22Rv1 (cell line): ENCODE measurements at regions not wholly inside any gene's neighbourhood (a gene's known extent, or its start where the extent isn't known, plus 50 kb on each side); places are given as distances from the start of the nearest gene placed in this dataset.

Experiments used
- ZFX ChIP-seq: fragments of 450-650 bp; IDR thresholded peaks from 2 replicates; pipeline ENCODE4 v1.6.1; 2017; ENCODE audit warnings: antibody characterized with exemption, borderline replicate concordance
- TF ChIP-seq, protein P1 (sequence below): fragments of 450-650 bp; IDR thresholded peaks from 2 replicates; pipeline ENCODE4 v1.5.1; 2017; ENCODE audit warnings: mild to moderate bottlenecking

DNA sequence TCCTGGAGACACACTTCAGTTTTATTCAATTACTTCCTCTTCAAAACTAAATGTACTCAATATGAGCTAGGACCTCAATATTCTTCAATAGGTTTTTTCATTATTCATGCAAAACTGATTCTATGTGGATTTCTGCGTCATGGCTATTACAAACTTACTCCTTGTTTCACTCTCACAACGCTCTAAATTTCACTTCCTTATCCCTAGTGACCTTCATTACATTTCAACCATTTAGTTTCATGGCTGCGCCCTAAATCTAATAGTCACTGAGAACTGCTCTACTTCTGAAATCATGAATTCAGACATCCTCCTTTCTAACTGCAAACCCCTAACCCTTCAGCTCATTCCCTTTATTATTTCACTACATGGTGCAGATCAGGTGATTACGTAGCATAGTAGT, 93.9 kb downstream of the SLC25A46 start:
- TF ChIP-seq, protein P1, sequence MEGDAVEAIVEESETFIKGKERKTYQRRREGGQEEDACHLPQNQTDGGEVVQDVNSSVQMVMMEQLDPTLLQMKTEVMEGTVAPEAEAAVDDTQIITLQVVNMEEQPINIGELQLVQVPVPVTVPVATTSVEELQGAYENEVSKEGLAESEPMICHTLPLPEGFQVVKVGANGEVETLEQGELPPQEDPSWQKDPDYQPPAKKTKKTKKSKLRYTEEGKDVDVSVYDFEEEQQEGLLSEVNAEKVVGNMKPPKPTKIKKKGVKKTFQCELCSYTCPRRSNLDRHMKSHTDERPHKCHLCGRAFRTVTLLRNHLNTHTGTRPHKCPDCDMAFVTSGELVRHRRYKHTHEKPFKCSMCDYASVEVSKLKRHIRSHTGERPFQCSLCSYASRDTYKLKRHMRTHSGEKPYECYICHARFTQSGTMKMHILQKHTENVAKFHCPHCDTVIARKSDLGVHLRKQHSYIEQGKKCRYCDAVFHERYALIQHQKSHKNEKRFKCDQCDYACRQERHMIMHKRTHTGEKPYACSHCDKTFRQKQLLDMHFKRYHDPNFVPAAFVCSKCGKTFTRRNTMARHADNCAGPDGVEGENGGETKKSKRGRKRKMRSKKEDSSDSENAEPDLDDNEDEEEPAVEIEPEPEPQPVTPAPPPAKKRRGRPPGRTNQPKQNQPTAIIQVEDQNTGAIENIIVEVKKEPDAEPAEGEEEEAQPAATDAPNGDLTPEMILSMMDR, result no peak
- no peak for TF ChIP-seq ZFX
